Endothelial cell (in vitro differentiated cells): ENCODE measurements at regions not wholly inside any gene's neighbourhood (a gene's known extent, or its start where the extent isn't known, plus 50 kb on each side); places are given as distances from the start of the nearest gene placed in this dataset.

Experiments used
- DNase-seq: peaks from one replicate; pipeline ENCODE4 v3.0.0; 2021; ENCODE audit warnings: low spot score
- H3K27ac Mint-ChIP-seq: one replicate; pipeline ENCODE4 v1.8.0; 2021; ENCODE audit warnings: mixed read lengths, inconsistent platforms; ENCODE audit not compliant: unreplicated experiment
- H3K27me3 Mint-ChIP-seq: one replicate; pipeline ENCODE4 v1.8.0; 2021; ENCODE audit warnings: mild to moderate bottlenecking, moderate library complexity, mixed read lengths, inconsistent platforms; ENCODE audit not compliant: unreplicated experiment
- H3K36me3 Mint-ChIP-seq: one replicate; pipeline ENCODE4 v1.8.0; 2021; ENCODE audit warnings: mild to moderate bottlenecking, low read depth, mixed read lengths, inconsistent platforms; ENCODE audit not compliant: unreplicated experiment
- H3K4me1 Mint-ChIP-seq: one replicate; pipeline ENCODE4 v1.8.0; 2021; ENCODE audit warnings: mild to moderate bottlenecking, mixed read lengths, inconsistent platforms; ENCODE audit not compliant: unreplicated experiment
- H3K4me3 Mint-ChIP-seq: one replicate; pipeline ENCODE4 v1.8.0; 2021; ENCODE audit warnings: mild to moderate bottlenecking, mixed read lengths, inconsistent platforms; ENCODE audit not compliant: unreplicated experiment
- H3K9me3 Mint-ChIP-seq: one replicate; pipeline ENCODE4 v1.8.0; 2021; ENCODE audit warnings: mixed read lengths, inconsistent platforms; ENCODE audit not compliant: unreplicated experiment
- TF ChIP-seq, protein P1 (sequence below): fragments of 200-600 bp; sonication (generic); IDR thresholded peaks from one replicate; pipeline ENCODE4 v1.5.0; 2021; ENCODE audit warnings: antibody characterized with exemption; ENCODE audit not compliant: unreplicated experiment

- H3K27ac Mint-ChIP-seq = no peak overlapping the region
- no peaks in the 10 kb centered on the region for H3K9me3 Mint-ChIP-seq
Measured at GRCh38 chr2:55763721-55764120, 70.1 kb upstream of the PNPT1 start.

DNA sequence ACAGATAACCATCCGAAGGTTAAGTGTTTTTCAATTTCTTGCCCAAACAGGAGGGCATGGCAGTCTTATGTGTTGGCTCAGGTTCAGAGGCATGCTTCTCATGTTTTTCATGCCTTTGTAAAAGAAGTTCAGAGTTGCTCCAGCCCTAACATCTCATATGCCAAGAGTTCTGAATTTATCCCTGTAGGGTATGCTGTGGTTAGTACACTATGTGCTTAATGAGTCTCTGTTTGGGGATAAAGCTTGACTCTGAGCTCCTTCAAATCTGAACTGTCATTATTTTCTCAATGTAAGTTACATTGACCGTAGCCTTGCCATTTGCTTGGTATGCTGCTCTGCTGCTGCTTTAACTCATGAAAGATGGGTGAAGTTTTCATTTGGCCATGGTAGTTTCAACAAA is 67.9 kb upstream of the PNPT1 start:
- Mint-ChIP-seq H3K27me3 (no peaks in the 10 kb centered on the region), H3K36me3 (no peaks in the 10 kb centered on the region), H3K9me3 (no peaks in the 10 kb centered on the region), H3K4me1 (peaks cover 35% of the 10 kb centered on the region), H3K4me3 (no peak overlapping the region), H3K27ac (no peak overlapping the region)
- DNase-seq = no peak
- TF ChIP-seq, protein P1, sequence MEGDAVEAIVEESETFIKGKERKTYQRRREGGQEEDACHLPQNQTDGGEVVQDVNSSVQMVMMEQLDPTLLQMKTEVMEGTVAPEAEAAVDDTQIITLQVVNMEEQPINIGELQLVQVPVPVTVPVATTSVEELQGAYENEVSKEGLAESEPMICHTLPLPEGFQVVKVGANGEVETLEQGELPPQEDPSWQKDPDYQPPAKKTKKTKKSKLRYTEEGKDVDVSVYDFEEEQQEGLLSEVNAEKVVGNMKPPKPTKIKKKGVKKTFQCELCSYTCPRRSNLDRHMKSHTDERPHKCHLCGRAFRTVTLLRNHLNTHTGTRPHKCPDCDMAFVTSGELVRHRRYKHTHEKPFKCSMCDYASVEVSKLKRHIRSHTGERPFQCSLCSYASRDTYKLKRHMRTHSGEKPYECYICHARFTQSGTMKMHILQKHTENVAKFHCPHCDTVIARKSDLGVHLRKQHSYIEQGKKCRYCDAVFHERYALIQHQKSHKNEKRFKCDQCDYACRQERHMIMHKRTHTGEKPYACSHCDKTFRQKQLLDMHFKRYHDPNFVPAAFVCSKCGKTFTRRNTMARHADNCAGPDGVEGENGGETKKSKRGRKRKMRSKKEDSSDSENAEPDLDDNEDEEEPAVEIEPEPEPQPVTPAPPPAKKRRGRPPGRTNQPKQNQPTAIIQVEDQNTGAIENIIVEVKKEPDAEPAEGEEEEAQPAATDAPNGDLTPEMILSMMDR = no peak

More at GRCh38 chr2:55763721-55764120, 70.1 kb upstream of the PNPT1 start:
- Mint-ChIP-seq H3K27me3 (no peaks in the 10 kb centered on the region), H3K4me1 (peaks cover 35% of the 10 kb centered on the region), H3K36me3 (no peaks in the 10 kb centered on the region), H3K4me3 (no peak overlapping the region)
- DNase-seq = no peak
- TF ChIP-seq, protein P1 = no peak

DNA sequence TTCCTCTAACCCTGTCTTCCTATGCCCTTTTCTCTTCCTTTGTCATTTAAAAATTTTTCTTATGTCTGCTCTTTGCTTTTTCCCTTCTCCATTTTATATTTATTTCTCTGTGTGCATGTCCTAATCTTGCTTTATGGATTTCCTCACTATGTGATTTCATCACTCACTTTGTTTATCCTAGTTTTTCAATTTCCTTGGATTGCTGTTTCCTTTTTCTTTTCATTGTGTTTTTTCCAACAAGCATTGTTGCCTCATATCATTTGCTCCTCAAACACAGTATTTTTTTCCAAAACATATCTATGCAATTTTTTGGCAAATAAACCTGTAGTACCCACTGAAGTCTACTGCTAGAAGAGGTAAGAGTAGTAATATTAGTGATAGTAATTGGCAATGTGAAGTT is 67.4 kb upstream of the PNPT1 start:
- Mint-ChIP-seq H3K36me3 (no peaks in the 10 kb centered on the region), H3K27me3 (no peaks in the 10 kb centered on the region), H3K4me3 (no peak overlapping the region), H3K27ac (peak overlapping the region; percentile 86), H3K4me1 (peaks cover 34% of the 10 kb centered on the region), H3K9me3 (no peaks in the 10 kb centered on the region)
- TF ChIP-seq, protein P1 = no peak
- no peak for DNase-seq

DNA sequence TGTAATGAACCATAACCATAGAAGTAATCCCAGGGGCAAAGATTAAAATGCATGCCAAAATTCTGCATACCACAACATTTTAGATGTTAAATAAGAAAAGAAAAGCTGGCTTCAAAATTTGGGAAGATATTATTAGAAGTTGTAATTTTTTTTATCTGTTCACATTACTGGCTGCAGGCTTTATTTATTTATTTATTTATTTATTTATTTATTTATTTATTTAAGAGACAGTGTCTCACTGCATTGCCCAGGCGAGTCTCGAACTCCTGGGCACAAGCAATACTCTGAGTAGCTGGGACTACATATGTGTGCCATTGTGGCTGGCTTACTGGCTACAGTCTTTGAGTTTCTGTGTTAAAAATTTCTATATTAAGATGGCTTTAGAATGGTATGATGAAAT is 66.5 kb upstream of the PNPT1 start:
- Mint-ChIP-seq H3K27ac (no peak overlapping the region), H3K27me3 (no peaks in the 10 kb centered on the region), H3K4me3 (no peak overlapping the region), H3K36me3 (no peaks in the 10 kb centered on the region), H3K4me1 (peaks cover 27% of the 10 kb centered on the region), H3K9me3 (no peaks in the 10 kb centered on the region)
- TF ChIP-seq, protein P1 = no peak
- DNase-seq = no peak

- Mint-ChIP-seq H3K27ac (no peak overlapping the region), H3K27me3 (no peaks in the 10 kb centered on the region), H3K36me3 (no peaks in the 10 kb centered on the region), H3K4me3 (no peak overlapping the region), H3K4me1 (peaks cover 24% of the 10 kb centered on the region), H3K9me3 (no peaks in the 10 kb centered on the region)
- TF ChIP-seq, protein P1 = no peak
- no peak for DNase-seq
Measured at GRCh38 chr2:55759271-55759921, 65.8 kb upstream of the PNPT1 start.
